Activated CD4-positive, alpha-beta memory T cell treated with anti-CD3 and anti-CD28 coated beads for 36 hours (primary cell): ENCODE measurements at regions not wholly inside any gene's neighbourhood (a gene's known extent, or its start where the extent isn't known, plus 50 kb on each side); places are given as distances from the start of the nearest gene placed in this dataset.
"Not testable (repeated sequence)": the region's sequence is repeated elsewhere in the genome, so short reads cannot be mapped to it uniquely, and the experiment has no call there.

ENCODE experiments used
- CTCF ChIA-PET: fragments of 350-600 bp; sonication (Branson Sonifier 250); formaldehyde crosslinking; loops from one replicate; lab custom pipeline; 2021; ENCODE audit warnings: antibody characterized with exemption, inconsistent platforms; lab: Charles Lee
- POLR2A ChIA-PET: fragments of 350-600 bp; sonication (Branson Sonifier 250); formaldehyde crosslinking; loops from one replicate; lab custom pipeline; 2021; ENCODE audit warnings: antibody characterized with exemption; lab: Charles Lee
- DNase-seq: peaks from one replicate; pipeline ENCODE4 v3.0.0-alpha.2; 2020
- H3K27ac Mint-ChIP-seq: one replicate; pipeline ENCODE4 v1.8.0; 2021; ENCODE audit warnings: mixed read lengths
- H3K27me3 Mint-ChIP-seq: one replicate; pipeline ENCODE4 v1.8.0; 2021; ENCODE audit warnings: mixed read lengths
- H3K36me3 Mint-ChIP-seq: one replicate; pipeline ENCODE4 v1.8.0; 2021; ENCODE audit warnings: mixed read lengths
- H3K4me1 Mint-ChIP-seq: one replicate; pipeline ENCODE4 v1.8.0; 2021; ENCODE audit warnings: low read depth, mixed read lengths
- H3K4me3 Mint-ChIP-seq: one replicate; pipeline ENCODE4 v1.8.0; 2021; ENCODE audit warnings: mild to moderate bottlenecking, mixed read lengths
- H3K9me3 Mint-ChIP-seq: one replicate; pipeline ENCODE4 v1.8.0; 2021; ENCODE audit warnings: mixed read lengths
- intact Hi-C: fragments of 100-400 bp; cut with micrococcal nuclease; formaldehyde crosslinking; loops from one replicate; pipeline ENCODE4 v1.15.1; 2023

GRCh38 chr1:143496526-143497373 lies 475.0 kb downstream of the FAM72C start:
- intact Hi-C loops, POLR2A ChIA-PET, DNase-seq, H3K4me1 Mint-ChIP-seq, H3K9me3 Mint-ChIP-seq, H3K4me3 Mint-ChIP-seq, H3K27ac Mint-ChIP-seq, H3K36me3 Mint-ChIP-seq, H3K27me3 Mint-ChIP-seq, CTCF ChIA-PET: not testable (repeated sequence)
